Panc1 (cell line): ENCODE measurements at regions not wholly inside any gene's neighbourhood (a gene's known extent, or its start where the extent isn't known, plus 50 kb on each side); places are given as distances from the start of the nearest gene placed in this dataset.

Experiments
- ATAC-seq: fragments of 200-7000 bp; cut with Tn5 transposase; 2 replicates; pipeline ENCODE4 v1.9.1; 2020; ENCODE audit warnings: mild to moderate bottlenecking, moderate library complexity
- BruUV-seq: library from RNA; stranded (reverse); fragments of 400-500 nt; replicated peaks from 2 replicates; lab custom pipeline; 2021; lab: Mats Ljungman, UMichigan
- CTCF ChIA-PET: fragments of 300-600 bp; sonication (Branson Sonifier 250); formaldehyde crosslinking; loops from one replicate; lab custom pipeline; 2022; ENCODE audit warnings: antibody characterized with exemption; lab: Charles Lee
- POLR2A ChIA-PET: fragments of 300-600 bp; sonication (Branson Sonifier 250); formaldehyde crosslinking; loops from one replicate; lab custom pipeline; 2022; ENCODE audit warnings: antibody characterized with exemption; lab: Charles Lee
- DNase-seq: peaks from one replicate; pipeline ENCODE4 v3.0.0-alpha.2; 2010; ENCODE audit warnings: low read depth, low spot score
- H3K27ac ChIP-seq: 2 replicates; pipeline ENCODE4 v1.5.1; 2011; ENCODE audit warnings: mild to moderate bottlenecking, low read length, inconsistent platforms
- H3K27me3 ChIP-seq: fragments of 200-500 bp; sonication (Bioruptor generic); 2 replicates; pipeline ENCODE4 v1.6.0; 2014; ENCODE audit warnings: low read length, inconsistent platforms; ENCODE audit not compliant: control insufficient read depth, insufficient read depth
- H3K36me3 ChIP-seq: fragments of 200-500 bp; sonication (Bioruptor generic); 2 replicates; pipeline ENCODE4 v1.5.1; 2014; ENCODE audit warnings: inconsistent platforms, mild to moderate bottlenecking, low read length, moderate library complexity; ENCODE audit not compliant: control insufficient read depth, insufficient read depth
- H3K4me1 ChIP-seq: 2 replicates; pipeline ENCODE4 v1.5.1; 2011; ENCODE audit warnings: inconsistent platforms, mild to moderate bottlenecking, low read length, moderate library complexity; ENCODE audit not compliant: control insufficient read depth, insufficient read depth
- H3K4me3 ChIP-seq, 2 experiments: 2 replicates each; pipeline ENCODE4 v1.5.1; 2011 to 2012; ENCODE audit warnings: low read depth in 2 of 2, low read length in 2 of 2, mild to moderate bottlenecking in 2 of 2, inconsistent platforms in 1 of 2, moderate library complexity in 1 of 2
- H3K9me3 ChIP-seq: fragments of 200-500 bp; sonication (Bioruptor generic); 2 replicates; pipeline ENCODE4 v1.5.1; 2014; ENCODE audit warnings: low read depth, mild to moderate bottlenecking, inconsistent platforms, low read length, moderate library complexity; ENCODE audit not compliant: control insufficient read depth, insufficient read depth
- POLR2AphosphoS5 ChIP-seq: IDR thresholded peaks from 2 replicates; pipeline ENCODE4 v1.6.1; 2012; ENCODE audit warnings: mild to moderate bottlenecking, low read depth, low read length, moderate library complexity
- REST ChIP-seq, 2 experiments: IDR thresholded peaks; 2 replicates each; pipeline ENCODE4 v1.6.1; 2011 to 2012; ENCODE audit warnings: low read depth in 2 of 2, control low read depth in 1 of 2, low read length in 1 of 2, mild to moderate bottlenecking in 1 of 2, moderate library complexity in 1 of 2; ENCODE audit not compliant: insufficient read depth in 1 of 2
- SIN3A ChIP-seq: IDR thresholded peaks from 2 replicates; pipeline ENCODE4 v1.6.1; 2012; ENCODE audit warnings: low read depth, mild to moderate bottlenecking, low read length, moderate library complexity, borderline replicate concordance; ENCODE audit not compliant: insufficient read depth
- TCF7L2 ChIP-seq: IDR thresholded peaks from 2 replicates; pipeline ENCODE4 v1.6.1; 2011; ENCODE audit warnings: mild to moderate bottlenecking, low read depth, low read length, inconsistent platforms
- in situ Hi-C: cut with HindIII; loops from 2 replicates; pipeline ENCODE4 v1.10.0; 2016; ENCODE audit warnings: low sequenced_read_pairs, low pct_unique_long_range_greater_than_20kb
- intact Hi-C: fragments of 100-400 bp; cut with micrococcal nuclease; formaldehyde crosslinking; loops from one replicate; pipeline ENCODE4 v1.10.0; 2022; ENCODE audit not compliant: unreplicated experiment

- H3K4me3 ChIP-seq, result no peak overlapping the region
- no peaks in the 10 kb centered on the region for H3K36me3 ChIP-seq
- no peak for TF ChIP-seq TCF7L2
- ATAC-seq (no peak), DNase-seq (no peak)
- H3K27ac ChIP-seq, result no peak overlapping the region
- in situ Hi-C loops, result no loop called here
- intact Hi-C loops, result no loop called here
- no TSS peak for BruUV-seq
- H3K27me3 ChIP-seq, result no peaks in the 10 kb centered on the region
- H3K9me3 ChIP-seq, result no peaks in the 10 kb centered on the region
- no peaks in the 10 kb centered on the region for H3K4me1 ChIP-seq
- POLR2A ChIA-PET, result no interaction called here
- CTCF ChIA-PET, result interaction anchor here (0.7 kb wide), 1 partner anchor 264 kb away, joined by 3 read pairs; no protein-coding TSS in a partner anchor
These were observed 68.3 kb downstream of the NENF start for GRCh38 chr1:212500983-212501382.

GRCh38 chr1:212503714-212504113 is 71.0 kb downstream of the NENF start:
- Histone ChIP-seq H3K36me3 (no peaks in the 10 kb centered on the region), H3K4me3 (no peak overlapping the region), H3K27ac (no peak overlapping the region), H3K4me1 (no peaks in the 10 kb centered on the region), H3K27me3 (no peaks in the 10 kb centered on the region), H3K9me3 (no peaks in the 10 kb centered on the region)
- TF ChIP-seq SIN3A, result no peak
- TF ChIP-seq REST (IDR thresholded peaks at IDR 0.05; ENCODE audit: insufficient read depth in 1 of 2, low read depth in 2 of 2, low read length in 1 of 2), result no peak
- no TSS peak for BruUV-seq
- DNase-seq, result no peak
- POLR2A ChIA-PET, result no interaction called here
- no peak for ATAC-seq
- intact Hi-C loops, result no loop called here
- in situ Hi-C loops, result no loop called here
- CTCF ChIA-PET, result no interaction called here

DNA sequence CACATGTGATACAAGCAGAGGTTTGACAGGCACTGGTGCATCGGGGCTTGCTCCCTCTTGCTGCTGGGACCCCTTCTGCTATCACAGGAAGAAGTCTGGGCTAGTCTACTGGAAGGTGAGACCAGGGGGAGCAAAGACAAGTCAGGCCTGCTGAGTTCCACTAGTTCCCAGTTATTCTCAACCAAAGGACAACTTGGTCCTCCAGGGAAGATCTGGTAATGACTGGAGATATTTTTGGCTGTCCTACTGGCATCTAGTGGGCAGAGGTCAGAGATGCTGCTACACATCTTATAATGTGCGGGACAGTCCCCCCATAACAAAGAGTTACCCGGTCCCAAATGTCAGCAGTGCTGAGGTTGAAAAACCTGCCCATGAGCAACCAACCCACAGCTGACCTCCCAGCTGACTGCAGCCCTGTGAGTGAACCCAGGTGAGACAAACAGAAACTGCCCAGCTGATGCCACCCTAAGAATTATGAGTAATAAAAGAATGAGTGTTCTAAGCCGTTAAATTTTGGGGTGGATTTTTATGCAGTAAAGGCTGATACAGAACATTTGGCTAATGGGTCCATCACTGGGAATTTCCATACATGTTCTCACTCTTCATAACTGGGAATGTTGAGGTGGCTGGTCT is 71.6 kb downstream of the NENF start:
- no TSS peak for BruUV-seq
- Histone ChIP-seq H3K9me3 (no peaks in the 10 kb centered on the region), H3K4me1 (no peaks in the 10 kb centered on the region), H3K27ac (no peak overlapping the region), H3K36me3 (no peaks in the 10 kb centered on the region), H3K27me3 (no peaks in the 10 kb centered on the region), H3K4me3 (no peak overlapping the region)
- TF ChIP-seq REST (IDR thresholded peaks at IDR 0.05; ENCODE audit: insufficient read depth in 1 of 2, low read depth in 2 of 2, low read length in 1 of 2) (no peak), POLR2AphosphoS5 (no peak), SIN3A (no peak)
- intact Hi-C loops, result no loop called here
- ChIA-PET CTCF (no interaction called here), POLR2A (no interaction called here)
- ATAC-seq (no peak), DNase-seq (no peak)
- in situ Hi-C loops, result no loop called here
